ENCODE measurements at regions not wholly inside any gene's neighbourhood (a gene's known extent, or its start where the extent isn't known, plus 50 kb on each side); places are given as distances from the start of the nearest gene placed in this dataset.
A peak's percentile ranks its signal among the peaks of the same experiment; 100 is the strongest.

GRCh38 chr4:165678236-165678935 lies 194.7 kb upstream of the TLL1 start:
- no peak for DNase-seq

GRCh38 chr4:165678936-165679325 lies 194.1 kb upstream of the TLL1 start:
- DNase-seq, result no peak

GRCh38 chr4:165680821-165681220 lies 192.2 kb upstream of the TLL1 start:
- DNase-seq, result no peak

GRCh38 chr4:165682611-165683010 lies 190.4 kb upstream of the TLL1 start:
- DNase-seq, result no peak

- no peak for DNase-seq
Observed at GRCh38 chr4:165684177-165684805, 188.7 kb upstream of the TLL1 start.

GRCh38 chr4:165686756-165687155 lies 186.3 kb upstream of the TLL1 start:
- DNase-seq, result no peak

GRCh38 chr4:165689159-165689558 lies 183.9 kb upstream of the TLL1 start:
- DNase-seq, result no peak

GRCh38 chr4:165692082-165692481 lies 181.0 kb upstream of the TLL1 start:
- DNase-seq, result no peak

GRCh38 chr4:165698272-165698671 lies 174.8 kb upstream of the TLL1 start:
- no peak for DNase-seq

- DNase-seq, result no peak
Observed at GRCh38 chr4:165699055-165699454, 174.0 kb upstream of the TLL1 start.

GRCh38 chr4:165700855-165701254 lies 172.2 kb upstream of the TLL1 start:
- no peak for DNase-seq

- DNase-seq, result no peak
Observed at GRCh38 chr4:165707128-165707527, 165.9 kb upstream of the TLL1 start.

GRCh38 chr4:165709516-165709915 lies 163.5 kb upstream of the TLL1 start:
- DNase-seq, result no peak

GRCh38 chr4:165709973-165710526 lies 163.0 kb upstream of the TLL1 start:
- DNase-seq, result no peak

GRCh38 chr4:165711436-165711835 lies 161.6 kb upstream of the TLL1 start:
- no peak for DNase-seq

- no peak for DNase-seq
Observed at GRCh38 chr4:165711912-165712311, 161.1 kb upstream of the TLL1 start.

- DNase-seq, result no peak
Observed at GRCh38 chr4:165714650-165715049, 158.4 kb upstream of the TLL1 start.

- DNase-seq, result no peak
Observed at GRCh38 chr4:165715211-165715610, 157.8 kb upstream of the TLL1 start.

- DNase-seq, result no peak
Observed at GRCh38 chr4:165715989-165716388, 157.0 kb upstream of the TLL1 start.

GRCh38 chr4:165716472-165716871 lies 156.6 kb upstream of the TLL1 start:
- no peak for DNase-seq

- no peak for DNase-seq
Observed at GRCh38 chr4:165718660-165719059, 154.4 kb upstream of the TLL1 start.

GRCh38 chr4:165720411-165721082 lies 152.5 kb upstream of the TLL1 start:
- peak; percentile 11 for DNase-seq

GRCh38 chr4:165721815-165722214 lies 151.2 kb upstream of the TLL1 start:
- no peak for DNase-seq
